ENCODE measurements at regions not wholly inside any gene's neighbourhood (a gene's known extent, or its start where the extent isn't known, plus 50 kb on each side); places are given as distances from the start of the nearest gene placed in this dataset.

GRCh38 chr1:29783508-29784275 is 547.4 kb downstream of the PTPRU start:
- H3K36me3 ChIP-seq, result no peaks in the 10 kb centered on the region
- intact Hi-C loops (cut with DNase I), result loop anchor here in 1 of 4 donors (10.0 kb wide), 1 partner anchor 331 kb away; no protein-coding TSS in a partner anchor
- no peaks in the 10 kb centered on the region for H3K4me1 ChIP-seq (ENCODE audit: insufficient read depth)
- TF ChIP-seq CTCF (IDR thresholded peaks at IDR 0.05) (no peak), EP300 (IDR thresholded peaks at IDR 0.05) (no peak), POLR2A (IDR thresholded peaks at IDR 0.05) (no peak)
- H3K27ac ChIP-seq, result no peak overlapping the region
- no peaks in the 10 kb centered on the region for H3K27me3 ChIP-seq
- DNase-seq, result no peak
- 69 to 81% (median 70%) methylated on average over 15 to 17 of the region's 17 CpGs for WGBS, 3 donors
- H3K9me3 ChIP-seq, result no peaks in the 10 kb centered on the region
- H3K4me3 ChIP-seq, result no peak overlapping the region

DNA sequence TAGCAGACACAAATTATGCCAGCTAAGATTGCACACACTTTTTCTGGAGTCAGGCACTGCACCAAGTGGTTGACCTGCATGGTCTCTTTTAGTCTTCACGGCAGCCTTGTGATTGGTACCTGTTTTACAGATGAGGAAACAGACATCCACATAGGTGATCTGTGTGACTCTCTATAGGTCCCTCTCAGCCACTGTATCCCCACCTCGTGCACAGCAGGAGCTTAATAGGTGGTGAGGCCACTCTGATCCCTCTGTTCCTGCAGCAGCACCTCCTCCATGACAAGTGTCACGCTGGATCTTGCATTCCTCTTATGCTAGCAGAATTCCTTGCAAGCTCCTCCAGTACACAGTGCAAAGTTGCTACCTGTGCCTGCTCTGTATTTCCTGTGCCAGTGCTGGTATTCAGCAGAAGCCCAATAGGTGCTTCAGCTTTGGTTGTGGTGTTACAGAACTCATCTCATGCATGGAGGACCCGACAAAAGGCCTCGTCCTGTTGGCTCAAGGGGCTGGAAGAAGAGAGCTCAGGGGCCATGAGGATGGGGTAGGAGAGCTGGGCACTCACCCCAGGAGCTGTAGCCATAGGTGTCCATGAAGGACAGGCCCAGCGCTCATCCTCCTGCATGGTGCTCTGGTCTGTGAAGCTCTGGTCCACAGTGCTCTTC is 546.7 kb downstream of the PTPRU start:
- no peak overlapping the region for H3K27ac ChIP-seq
- intact Hi-C loops (cut with DNase I), result loop anchor here in 1 of 4 donors (10.0 kb wide), 1 partner anchor 332 kb away; no protein-coding TSS in a partner anchor

GRCh38 chr1:29779146-29779545 is 542.8 kb downstream of the PTPRU start:
- no peak overlapping the region for H3K27ac ChIP-seq
- intact Hi-C loops (cut with DNase I), result no loop called here
- no peaks in the 10 kb centered on the region for H3K4me1 ChIP-seq (ENCODE audit: insufficient read depth)
- no peaks in the 10 kb centered on the region for H3K36me3 ChIP-seq
- no peak overlapping the region for H3K4me3 ChIP-seq
- H3K9me3 ChIP-seq, result no peaks in the 10 kb centered on the region
- DNase-seq, result no peak
- 57 to 65% (median 58%) methylated on average over 5 of the region's 5 CpGs for WGBS, 3 donors
- no peaks in the 10 kb centered on the region for H3K27me3 ChIP-seq
- TF ChIP-seq CTCF (IDR thresholded peaks at IDR 0.05) (no peak), EP300 (IDR thresholded peaks at IDR 0.05) (no peak), POLR2A (IDR thresholded peaks at IDR 0.05) (no peak)

More for the DNA sequence above, 546.7 kb downstream of the PTPRU start:
- DNase-seq, result no peak
- TF ChIP-seq POLR2A (IDR thresholded peaks at IDR 0.05) (no peak), CTCF (IDR thresholded peaks at IDR 0.05) (no peak), EP300 (IDR thresholded peaks at IDR 0.05) (no peak)
- Histone ChIP-seq H3K27me3 (no peaks in the 10 kb centered on the region), H3K4me3 (no peak overlapping the region), H3K4me1 (ENCODE audit: insufficient read depth) (no peaks in the 10 kb centered on the region), H3K9me3 (no peaks in the 10 kb centered on the region), H3K36me3 (no peaks in the 10 kb centered on the region)
- WGBS, 3 donors, result 74 to 85% (median 75%) methylated on average over 6 of the region's 6 CpGs

GRCh38 chr1:29777522-29777921 is 541.2 kb downstream of the PTPRU start:
- Histone ChIP-seq H3K4me1 (ENCODE audit: insufficient read depth) (no peaks in the 10 kb centered on the region), H3K27me3 (no peaks in the 10 kb centered on the region), H3K36me3 (no peaks in the 10 kb centered on the region), H3K9me3 (no peaks in the 10 kb centered on the region), H3K27ac (no peak overlapping the region), H3K4me3 (no peak overlapping the region)
- 78 to 86% (median 80%) methylated on average over 2 of the region's 2 CpGs for WGBS, 3 donors
- TF ChIP-seq POLR2A (IDR thresholded peaks at IDR 0.05) (no peak), CTCF (IDR thresholded peaks at IDR 0.05) (no peak), EP300 (IDR thresholded peaks at IDR 0.05) (no peak)
- DNase-seq, result no peak
- intact Hi-C loops (cut with DNase I), result no loop called here

All from ovary (tissue), 7 donors.